NCI-H146 treated with DMSO at 0.1 percent for 48 hours (cell line): ENCODE measurements at regions not wholly inside any gene's neighbourhood (a gene's known extent, or its start where the extent isn't known, plus 50 kb on each side); places are given as distances from the start of the nearest gene placed in this dataset.

ENCODE experiments used
- DNase-seq: peaks from one replicate; lab custom pipeline; 2025; ENCODE audit not compliant: unreplicated experiment; lab: John Stamatoyannopoulos, UW

DNA sequence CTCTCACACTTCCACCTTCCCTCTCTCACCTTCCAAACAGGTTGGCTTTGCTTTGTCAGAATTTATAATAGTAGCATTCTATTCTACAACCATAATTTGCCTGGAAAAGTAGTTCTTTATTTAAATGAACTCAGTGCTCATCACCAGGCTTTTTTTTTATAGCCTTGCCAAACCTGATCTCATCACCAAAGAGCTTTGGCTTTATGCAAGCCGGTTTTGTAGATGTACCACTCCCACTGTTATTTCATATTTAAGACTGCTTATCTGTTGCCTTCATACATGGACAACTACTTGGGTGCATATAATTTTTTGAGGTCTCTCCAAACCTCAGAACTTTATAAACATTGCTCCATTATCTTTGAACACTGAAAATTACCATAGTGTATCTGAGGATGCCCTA lies 246.1 kb upstream of the PPP2R3A start:
- DNase-seq = no peak

DNA sequence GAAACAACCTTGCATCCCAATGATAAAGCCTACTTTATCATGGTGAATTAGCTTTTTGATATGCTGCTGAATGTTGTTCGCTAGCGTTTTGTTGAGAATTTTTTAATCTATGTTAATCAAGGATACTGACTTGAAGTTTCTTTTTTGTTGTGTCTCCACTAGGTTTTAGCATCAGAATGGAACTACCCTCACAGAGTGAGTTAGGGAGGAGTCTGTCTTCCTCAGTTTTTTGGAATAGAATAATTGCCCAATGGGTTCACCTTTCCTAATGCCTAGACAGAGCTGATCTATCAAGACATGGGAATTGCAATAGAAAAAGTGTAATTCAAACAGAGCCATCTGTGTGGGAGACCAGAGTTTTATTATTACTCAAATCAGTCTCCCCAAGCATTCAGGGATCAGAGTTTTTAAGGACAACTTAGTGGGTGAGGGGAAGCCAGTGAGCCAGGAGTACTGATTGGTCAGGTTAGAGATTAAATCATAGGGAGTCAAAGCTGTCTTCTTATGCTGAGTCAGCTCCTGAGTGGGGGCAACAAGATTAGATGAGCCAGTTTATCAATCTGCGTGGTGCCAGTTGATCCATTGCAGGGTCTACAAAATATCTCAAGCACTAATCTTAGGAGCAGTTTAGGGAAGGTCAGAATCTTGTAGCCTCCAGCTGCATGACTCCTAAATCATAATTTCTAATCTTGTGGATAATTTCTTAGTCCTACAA lies 237.4 kb upstream of the PPP2R3A start:
- no peak for DNase-seq

DNA sequence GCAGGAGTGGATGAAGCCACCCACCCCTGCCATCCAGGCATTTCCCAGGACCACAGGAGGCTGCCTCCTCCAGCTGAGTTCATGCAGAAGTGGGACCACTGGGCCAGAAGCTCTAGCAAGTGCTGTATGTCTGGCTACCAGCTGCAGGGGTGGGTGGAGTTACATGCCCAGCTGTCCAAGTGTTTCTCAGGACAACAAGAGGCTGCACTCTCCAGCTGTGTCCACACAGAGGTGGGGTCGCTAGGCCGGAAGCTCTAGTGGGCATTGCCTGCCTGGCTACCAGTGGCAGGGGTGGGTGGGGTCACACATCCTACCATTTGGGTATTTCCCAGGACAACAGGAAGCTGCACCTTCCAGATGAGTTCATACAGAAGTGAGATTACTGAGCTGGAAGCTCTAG lies 234.0 kb upstream of the PPP2R3A start:
- DNase-seq = no peak

DNA sequence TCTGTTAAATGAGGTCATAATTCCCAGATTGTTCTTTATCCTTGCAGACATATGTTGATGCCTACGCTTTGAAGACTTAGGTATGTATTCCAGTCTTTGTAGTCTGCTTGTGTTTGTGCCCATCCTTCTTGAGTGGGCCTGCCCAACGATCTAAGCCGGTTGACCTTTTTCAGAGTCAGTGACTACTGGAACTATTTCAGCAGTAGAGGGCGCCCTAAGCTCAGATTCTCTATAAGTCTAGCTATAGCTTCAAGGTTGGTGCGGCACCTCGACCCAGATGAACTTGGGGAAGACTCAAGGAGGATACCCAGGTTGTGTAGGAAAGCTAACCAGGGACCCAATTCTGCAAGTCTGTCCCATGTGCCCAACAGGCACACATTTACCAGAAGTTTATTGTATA lies 228.8 kb upstream of the PPP2R3A start:
- DNase-seq = no peak

DNA sequence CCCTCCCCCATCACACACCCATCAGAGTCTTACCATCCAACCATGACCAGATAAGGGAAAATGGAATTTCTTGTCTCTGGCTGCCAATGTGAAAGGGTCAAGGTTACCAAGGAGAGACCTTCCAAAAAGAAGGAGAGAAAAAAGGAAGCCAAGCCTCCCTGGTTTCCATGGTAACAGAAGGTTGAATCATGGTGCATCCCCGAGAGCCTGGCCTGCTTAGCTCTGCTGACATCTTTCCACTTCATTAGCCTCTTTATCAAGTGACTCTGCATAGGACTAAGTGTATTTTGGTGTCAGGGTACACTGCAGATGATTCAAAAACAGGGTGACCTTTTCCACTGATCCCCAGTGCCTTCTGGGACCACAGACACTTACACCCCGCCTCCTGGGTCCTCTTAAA lies 225.7 kb upstream of the PPP2R3A start:
- DNase-seq = no peak

DNA sequence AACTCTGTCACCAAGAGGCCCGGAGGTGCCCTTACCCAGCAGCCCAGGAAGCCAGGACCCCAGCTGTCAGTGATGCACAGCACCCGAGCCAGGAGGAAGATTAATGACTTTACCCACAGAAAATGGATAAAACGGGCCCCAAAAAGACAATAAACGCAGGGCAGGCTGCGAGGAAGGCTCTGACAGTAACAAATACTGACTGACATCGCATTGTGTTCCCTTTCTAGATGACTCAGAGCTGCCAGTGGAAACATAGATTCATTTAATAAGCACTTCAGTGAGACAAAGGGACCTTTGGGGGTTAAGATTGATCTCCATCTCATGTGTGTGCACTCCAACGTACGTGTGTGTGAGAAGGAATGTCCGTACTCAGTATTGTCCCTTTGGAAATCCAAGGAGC lies 225.3 kb upstream of the PPP2R3A start:
- no peak for DNase-seq

DNA sequence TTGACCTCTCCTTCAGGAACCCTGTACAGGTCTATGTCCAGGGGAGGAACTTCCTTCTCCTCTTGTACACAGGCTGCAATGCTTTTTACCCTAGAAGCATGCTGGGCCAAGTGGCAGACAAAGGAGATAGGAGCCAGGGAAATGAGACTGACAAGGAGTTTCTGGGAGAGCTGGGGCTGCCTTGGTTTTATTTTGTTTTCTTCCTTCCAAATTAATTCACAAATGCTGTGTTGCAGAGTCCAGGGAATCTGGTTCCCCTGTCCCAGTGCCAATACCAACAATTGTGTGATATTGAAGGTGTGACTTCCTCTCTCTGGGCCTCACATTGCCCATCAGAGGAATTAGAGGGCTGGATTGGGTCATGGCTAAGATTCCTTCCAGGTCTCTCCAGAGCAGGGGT lies 224.8 kb upstream of the PPP2R3A start:
- no peak for DNase-seq

DNA sequence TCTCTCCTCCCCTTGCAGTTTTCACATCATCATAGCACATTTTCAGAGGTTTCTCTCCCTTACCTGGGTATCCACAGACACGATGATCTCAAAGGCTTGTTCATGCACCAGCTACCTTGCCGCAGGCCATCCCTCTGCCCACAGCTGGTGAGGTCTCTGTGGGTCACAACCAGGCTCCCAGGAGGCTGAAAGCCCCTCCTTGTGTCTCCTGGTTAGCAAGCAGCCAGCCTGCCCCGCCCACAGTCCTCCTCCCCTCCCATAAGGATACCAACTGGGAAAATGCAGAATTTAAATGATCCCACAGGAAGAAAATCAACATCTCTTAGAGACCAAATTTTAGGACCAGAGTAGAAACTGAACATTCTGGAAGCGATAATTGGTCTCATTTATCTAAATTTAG lies 213.5 kb upstream of the PPP2R3A start:
- no peak for DNase-seq

DNA sequence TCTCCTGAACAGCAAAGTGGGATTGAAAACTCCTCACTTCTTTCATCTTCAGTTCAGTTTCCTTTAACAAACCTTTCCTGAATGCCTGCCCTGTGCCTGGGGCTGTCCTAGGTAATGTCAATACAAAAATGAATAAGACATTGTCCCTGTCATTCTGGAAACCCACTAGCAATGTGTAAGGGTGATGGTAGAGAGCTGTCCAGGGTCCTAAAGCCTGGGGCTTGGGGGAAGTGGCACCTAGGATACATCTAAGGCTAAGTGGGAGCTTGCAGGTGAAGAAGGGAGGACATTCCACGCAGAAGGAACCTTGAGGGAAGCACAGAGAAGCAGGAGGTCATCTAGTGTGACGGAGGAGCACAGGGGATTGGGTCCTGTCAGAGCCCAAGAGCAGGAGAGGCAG lies 212.7 kb upstream of the PPP2R3A start:
- no peak for DNase-seq

DNA sequence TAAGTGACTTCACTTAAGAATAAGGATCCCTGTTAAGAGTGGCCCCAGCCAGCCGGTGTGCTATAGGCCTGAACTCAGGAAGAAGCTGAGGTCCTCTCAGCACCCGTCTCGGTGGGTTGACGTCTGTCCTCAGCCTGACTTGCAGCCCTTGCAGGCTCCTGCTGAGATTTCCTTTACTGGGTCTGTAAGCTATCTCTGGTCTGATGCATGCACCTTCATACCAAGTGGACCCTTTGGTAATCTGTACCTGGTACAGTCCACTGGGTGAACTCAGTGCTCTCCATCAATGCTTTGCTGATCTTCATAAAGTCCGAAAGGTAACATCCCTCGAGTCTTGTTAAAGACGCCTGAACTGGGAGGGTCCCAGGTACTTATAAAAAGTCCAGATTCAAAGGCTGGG lies 212.0 kb upstream of the PPP2R3A start:
- DNase-seq = no peak

DNA sequence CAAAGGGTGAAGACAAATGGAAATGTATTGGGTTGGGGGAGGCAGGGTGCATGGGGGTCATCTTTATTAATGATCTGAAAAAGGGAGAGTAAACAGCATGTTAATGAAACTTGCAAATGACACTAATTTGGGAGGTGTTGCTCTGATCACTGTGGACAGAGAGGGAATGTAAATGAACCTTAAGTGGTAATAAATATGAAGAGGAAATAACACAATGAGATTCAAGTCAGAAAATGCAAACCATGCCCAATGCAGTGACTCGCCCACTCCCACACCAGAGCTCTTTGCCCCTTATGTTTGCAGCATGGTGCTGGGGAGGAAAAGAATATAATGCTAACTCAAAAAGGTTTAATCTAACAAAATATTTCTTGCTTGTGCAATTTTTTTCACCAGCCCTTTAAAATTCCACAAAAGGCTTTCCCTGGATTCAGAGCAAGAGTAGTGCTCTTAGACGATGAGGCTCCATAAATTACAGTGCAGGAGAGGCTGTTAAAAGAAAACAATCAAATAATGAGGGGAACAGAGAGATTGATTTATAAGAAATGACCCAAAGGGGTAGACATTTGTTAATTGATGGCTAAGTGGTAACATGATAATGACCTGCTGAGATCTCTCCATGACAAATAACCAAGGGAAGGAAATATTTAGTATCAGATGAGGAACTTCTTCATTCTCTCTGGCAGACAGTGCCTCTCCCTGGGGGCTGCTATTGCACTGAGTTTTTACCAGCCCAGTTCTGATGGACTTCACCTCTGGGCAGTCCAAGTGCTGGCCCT lies 210.0 kb upstream of the PPP2R3A start:
- no peak for DNase-seq

DNA sequence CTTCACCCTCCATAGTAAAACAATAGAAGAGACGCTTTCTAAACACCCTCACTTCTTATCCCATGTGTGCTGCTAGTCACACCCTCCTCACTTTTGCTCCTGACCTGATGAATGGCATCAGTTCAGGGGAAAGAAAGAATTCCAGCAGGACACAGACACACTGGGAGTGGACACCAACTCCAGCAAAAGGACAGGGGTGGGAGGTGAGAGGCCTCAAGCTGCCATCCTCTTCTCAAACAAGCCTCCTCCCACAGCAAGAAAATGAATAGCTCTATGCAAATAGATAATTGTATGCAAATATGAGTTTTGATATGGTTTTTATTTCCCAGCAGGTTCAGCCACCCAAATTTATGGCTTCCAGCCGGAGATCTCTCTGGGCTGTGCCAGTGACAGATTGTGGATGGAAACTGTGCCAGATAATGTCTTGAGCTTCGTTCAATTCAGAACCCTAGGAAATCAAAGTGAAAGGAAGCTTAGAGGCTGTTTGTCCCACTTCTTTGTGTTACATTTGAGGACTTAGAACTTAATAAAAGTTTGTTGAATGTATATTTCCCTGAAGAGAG lies 209.3 kb upstream of the PPP2R3A start:
- no peak for DNase-seq

DNA sequence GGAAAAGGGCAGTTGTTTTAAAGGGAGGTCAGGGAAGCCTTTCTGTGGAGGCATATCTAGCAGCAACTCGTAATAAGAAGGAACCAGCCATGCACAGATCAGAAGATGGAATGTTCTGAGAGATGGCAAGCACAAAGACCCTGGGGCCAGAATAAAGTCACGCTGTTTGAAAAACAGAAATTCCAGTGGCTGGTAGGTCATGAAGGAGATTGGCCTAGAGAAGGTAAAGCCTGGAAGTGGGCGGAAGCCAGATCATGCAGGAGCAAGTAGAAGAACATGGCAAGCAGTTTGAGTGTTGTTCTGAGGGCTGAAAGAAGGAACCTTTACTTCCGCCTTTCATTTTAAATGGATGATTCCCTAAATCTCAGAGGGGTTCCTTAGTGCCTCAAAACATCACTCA lies 208.1 kb upstream of the PPP2R3A start:
- no peak for DNase-seq

DNA sequence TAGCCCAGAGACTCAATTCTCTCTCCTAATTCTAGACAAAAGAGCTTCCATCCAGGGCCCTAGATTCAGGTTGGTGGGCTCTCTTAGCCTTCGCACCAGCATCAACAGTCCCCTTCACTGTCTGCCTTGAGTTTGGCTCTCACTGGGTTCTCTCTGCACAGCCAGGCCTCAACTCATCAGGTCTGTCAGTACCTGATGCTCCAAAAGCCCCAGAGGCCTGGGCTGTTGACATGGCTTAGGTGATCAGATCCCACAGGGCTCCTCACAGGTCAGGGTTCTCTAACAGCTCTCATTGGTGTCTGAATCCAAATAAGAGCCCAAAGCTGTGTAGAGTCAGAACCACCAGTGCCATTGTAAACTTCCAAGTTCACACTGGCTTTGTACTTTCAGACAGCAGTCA lies 206.6 kb upstream of the PPP2R3A start:
- DNase-seq = no peak

DNA sequence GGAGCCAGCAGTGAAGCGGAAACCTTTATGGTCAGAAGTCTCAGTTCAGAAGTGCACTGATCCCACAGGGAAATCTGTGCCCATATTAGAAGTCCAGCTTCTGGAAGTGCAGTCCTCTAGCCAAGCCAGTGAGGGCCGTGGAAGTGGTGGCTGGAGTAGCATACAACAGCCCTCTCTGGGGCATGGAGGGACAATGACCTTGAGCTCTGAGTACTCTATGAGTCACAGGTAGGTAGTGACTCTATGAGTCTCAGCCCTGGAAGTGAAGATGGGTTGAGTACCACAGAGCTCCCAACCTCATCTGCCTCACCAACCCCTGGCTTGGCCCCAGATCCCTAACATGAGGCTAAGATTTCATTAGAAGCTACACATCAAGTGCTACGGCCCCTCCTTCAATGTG lies 205.9 kb upstream of the PPP2R3A start:
- DNase-seq = no peak

DNA sequence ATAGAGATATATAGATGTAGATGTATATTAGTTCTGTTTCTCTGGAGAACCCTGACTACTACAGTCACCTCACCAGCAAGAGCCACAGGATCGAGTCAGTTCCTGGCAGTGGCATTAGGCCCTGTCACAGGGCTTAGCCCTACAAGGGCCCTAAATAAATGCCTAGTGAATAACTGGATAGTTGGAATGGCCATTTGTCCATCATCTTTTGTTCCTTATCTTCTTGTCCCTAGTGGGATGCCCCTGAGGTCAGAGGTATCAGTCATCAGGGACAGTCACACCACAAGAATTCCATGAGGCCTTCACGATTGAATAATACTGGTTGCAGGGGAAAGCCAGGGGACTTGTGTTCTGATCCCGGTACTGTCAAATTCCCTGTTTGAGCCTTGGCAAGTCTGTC lies 204.9 kb upstream of the PPP2R3A start:
- no peak for DNase-seq

DNA sequence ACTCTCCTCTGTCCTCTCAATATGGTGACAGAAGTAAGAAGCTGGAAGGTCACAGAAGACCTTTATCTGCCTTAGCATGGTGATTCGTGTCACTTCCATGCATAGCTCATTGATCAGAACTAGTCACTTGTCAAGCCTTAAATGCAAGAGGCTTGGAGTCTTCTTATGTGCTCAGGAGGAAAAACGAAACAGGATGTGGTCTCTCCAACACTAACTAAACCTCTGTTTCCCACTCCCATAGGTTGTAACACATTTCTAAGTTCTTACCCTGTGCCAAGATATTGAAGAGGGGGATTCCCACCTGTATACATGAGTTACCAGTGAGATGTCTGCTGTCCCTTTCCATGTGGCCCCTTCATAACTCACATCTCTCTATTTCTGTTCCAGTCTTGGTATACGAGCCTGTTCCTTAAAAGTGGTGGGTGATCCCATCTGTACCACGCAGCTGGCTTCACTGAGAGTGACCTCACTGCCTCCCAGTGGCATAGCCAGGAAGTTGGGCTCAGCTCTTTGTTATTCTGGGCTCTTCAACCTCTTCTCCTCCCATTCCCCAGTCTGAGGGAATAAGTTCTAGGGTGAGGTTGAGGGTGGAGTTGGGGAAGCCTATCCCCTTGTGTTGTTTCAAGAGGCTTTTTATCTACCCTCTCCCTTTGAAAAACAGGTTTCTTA lies 203.2 kb upstream of the PPP2R3A start:
- DNase-seq = peak; percentile 12

DNA sequence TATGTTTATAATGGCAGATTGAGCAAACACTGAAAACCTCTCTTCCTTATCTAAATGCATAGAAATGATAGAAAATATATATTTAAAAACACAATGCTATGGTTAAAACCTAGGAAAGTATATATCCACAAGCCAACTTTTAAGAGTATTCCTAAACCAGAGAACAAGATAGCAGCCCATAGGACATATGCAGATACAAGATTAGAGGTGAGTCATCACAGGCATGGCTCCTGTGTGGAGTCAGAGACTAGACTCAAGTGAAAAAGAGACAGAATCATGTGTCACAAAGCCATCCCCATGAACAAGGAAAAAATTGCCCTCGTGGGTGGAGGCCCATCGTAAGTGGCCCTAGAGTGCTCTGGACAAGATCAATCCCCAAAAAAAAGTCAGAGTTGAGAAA lies 199.4 kb upstream of the PPP2R3A start:
- no peak for DNase-seq

DNA sequence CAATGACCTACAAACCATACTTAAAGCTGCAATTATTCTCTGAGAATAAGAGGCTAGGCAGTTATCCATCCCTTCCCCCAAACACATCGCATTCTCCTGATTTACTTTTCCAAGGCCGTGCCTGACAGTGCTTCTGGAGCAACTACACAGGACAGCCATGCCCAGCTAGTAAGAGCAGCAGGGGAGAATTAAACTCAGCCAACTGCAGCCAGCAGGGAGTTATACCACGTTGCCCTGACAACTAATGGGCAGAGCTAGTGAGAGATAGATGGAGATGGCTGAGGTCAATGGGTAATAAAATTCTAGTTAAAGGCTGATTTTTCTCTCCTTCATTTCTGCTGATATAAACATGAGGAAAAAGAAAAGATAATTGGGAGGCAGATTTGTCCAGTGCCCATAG lies 193.8 kb upstream of the PPP2R3A start:
- DNase-seq = no peak

DNA sequence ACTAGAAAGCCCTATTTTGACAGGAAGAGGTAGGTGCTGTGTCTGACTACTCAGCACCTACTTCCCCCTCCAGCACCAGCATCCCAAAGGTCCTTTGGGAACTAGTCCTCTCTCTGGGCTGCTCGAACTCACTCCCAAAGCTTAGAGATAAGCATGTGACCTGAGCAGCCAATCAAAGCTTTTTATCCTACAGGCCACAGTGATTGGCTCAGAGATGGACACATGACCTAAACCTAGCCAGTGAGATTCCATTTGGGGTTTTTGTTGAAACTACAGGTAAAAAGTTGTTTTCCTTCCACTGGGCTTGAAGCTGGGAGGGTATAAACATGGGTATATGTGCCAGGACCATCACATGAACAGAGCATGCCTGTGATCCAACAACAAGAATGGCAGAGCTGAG lies 186.5 kb upstream of the PPP2R3A start:
- no peak for DNase-seq

DNA sequence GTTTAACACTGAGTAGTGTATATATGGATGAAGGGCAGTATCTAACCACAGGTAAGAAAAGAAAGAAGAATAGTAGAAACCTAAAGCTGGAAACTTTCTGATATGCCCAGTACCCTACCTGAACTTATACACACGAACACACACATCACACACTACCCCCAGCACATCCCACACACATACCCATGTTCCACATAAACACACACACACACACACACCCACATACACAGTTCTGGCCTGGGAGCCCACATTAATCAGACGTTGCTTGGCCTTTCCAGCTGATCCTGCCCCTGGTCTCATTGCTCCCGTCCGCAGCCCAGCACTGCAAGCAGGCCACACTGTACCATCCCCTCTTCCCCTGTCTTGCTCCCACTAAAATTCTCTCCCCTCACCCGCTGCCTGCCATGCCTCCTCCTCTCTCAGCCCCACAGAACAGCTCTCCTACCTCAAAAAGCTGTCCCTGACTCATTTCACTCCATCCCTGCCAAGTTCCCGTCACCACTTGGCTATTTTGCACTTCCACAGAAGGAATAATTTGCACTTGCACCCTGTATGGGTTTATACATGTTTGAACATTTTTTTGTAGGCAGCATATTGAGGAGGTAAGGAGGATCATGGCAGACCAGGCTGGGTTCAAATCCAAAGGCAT lies 185.8 kb upstream of the PPP2R3A start:
- no peak for DNase-seq
